ENCODE measurements at regions not wholly inside any gene's neighbourhood (a gene's known extent, or its start where the extent isn't known, plus 50 kb on each side); places are given as distances from the start of the nearest gene placed in this dataset.

- no peaks in the 10 kb centered on the region for H3K9me3 ChIP-seq (ENCODE audit: control insufficient read depth in 2 of 3, insufficient read depth in 1 of 3, low read length in 3 of 3)
- DNase-seq: peak in 2 of 5 donors; percentile 74 to 87
- FAIRE-seq: peak; percentile 99
- no peaks in the 10 kb centered on the region for H3K4me1 ChIP-seq (ENCODE audit: control insufficient read depth in 2 of 3, insufficient read depth in 2 of 3, low read depth in 1 of 3, low read length in 3 of 3)
- no peak overlapping the region for H3K4me3 ChIP-seq (ENCODE audit: low read length in 3 of 3)
- H3K27ac ChIP-seq (ENCODE audit: low read depth in 2 of 2, low read length in 2 of 2): no peak overlapping the region
- TF ChIP-seq CTCF (IDR thresholded peaks at IDR 0.05; ENCODE audit: borderline replicate concordance, extremely low read depth, insufficient read depth): peak; percentile 69
- no peaks in the 10 kb centered on the region for H3K36me3 ChIP-seq (ENCODE audit: control insufficient read depth in 2 of 3, insufficient read depth in 3 of 3, low read length in 3 of 3)
- H3K27me3 ChIP-seq (ENCODE audit: control insufficient read depth, insufficient read depth, low read length): no peaks in the 10 kb centered on the region
- intact Hi-C loops (cut with DNase I): loop anchor here (10.0 kb wide), 1 partner anchor 460 kb away; no protein-coding TSS in a partner anchor
- H3K9ac ChIP-seq (ENCODE audit: low read length in 3 of 3): no peak overlapping the region
Measured at GRCh38 chr10:61284222-61284890, 168.8 kb downstream of the TMEM26 start.

GRCh38 chr10:61283481-61284221 is 169.5 kb downstream of the TMEM26 start:
- Histone ChIP-seq H3K4me3 (ENCODE audit: low read length in 3 of 3) (no peak overlapping the region), H3K27me3 (ENCODE audit: control insufficient read depth, insufficient read depth, low read length) (no peaks in the 10 kb centered on the region), H3K4me1 (ENCODE audit: control insufficient read depth in 2 of 3, insufficient read depth in 2 of 3, low read depth in 1 of 3, low read length in 3 of 3) (no peaks in the 10 kb centered on the region), H3K9me3 (ENCODE audit: control insufficient read depth in 2 of 3, insufficient read depth in 1 of 3, low read length in 3 of 3) (no peaks in the 10 kb centered on the region), H3K27ac (ENCODE audit: low read depth in 2 of 2, low read length in 2 of 2) (no peak overlapping the region), H3K36me3 (ENCODE audit: control insufficient read depth in 2 of 3, insufficient read depth in 3 of 3, low read length in 3 of 3) (no peaks in the 10 kb centered on the region), H3K9ac (ENCODE audit: low read length in 3 of 3) (no peak overlapping the region)
- no peak for TF ChIP-seq CTCF (IDR thresholded peaks at IDR 0.05; ENCODE audit: borderline replicate concordance, extremely low read depth, insufficient read depth)
- DNase-seq (no peak), FAIRE-seq (no peak)
- intact Hi-C loops (cut with DNase I): loop anchor here (10.0 kb wide), 1 partner anchor 459 kb away; no protein-coding TSS in a partner anchor

GRCh38 chr10:61283066-61283465 is 170.1 kb downstream of the TMEM26 start:
- no peak for TF ChIP-seq CTCF (IDR thresholded peaks at IDR 0.05; ENCODE audit: borderline replicate concordance, extremely low read depth, insufficient read depth)
- Histone ChIP-seq H3K27me3 (ENCODE audit: control insufficient read depth, insufficient read depth, low read length) (no peaks in the 10 kb centered on the region), H3K4me3 (ENCODE audit: low read length in 3 of 3) (no peak overlapping the region), H3K9me3 (ENCODE audit: control insufficient read depth in 2 of 3, insufficient read depth in 1 of 3, low read length in 3 of 3) (no peaks in the 10 kb centered on the region), H3K9ac (ENCODE audit: low read length in 3 of 3) (no peak overlapping the region), H3K4me1 (ENCODE audit: control insufficient read depth in 2 of 3, insufficient read depth in 2 of 3, low read depth in 1 of 3, low read length in 3 of 3) (no peaks in the 10 kb centered on the region), H3K36me3 (ENCODE audit: control insufficient read depth in 2 of 3, insufficient read depth in 3 of 3, low read length in 3 of 3) (no peaks in the 10 kb centered on the region), H3K27ac (ENCODE audit: low read depth in 2 of 2, low read length in 2 of 2) (no peak overlapping the region)
- DNase-seq (no peak), FAIRE-seq (no peak)
- intact Hi-C loops (cut with DNase I): loop anchor here (10.0 kb wide), 1 partner anchor 458 kb away; no protein-coding TSS in a partner anchor

Measured in kidney (tissue), 13 donors.